Mesendoderm (in vitro differentiated cells): ENCODE measurements at regions not wholly inside any gene's neighbourhood (a gene's known extent, or its start where the extent isn't known, plus 50 kb on each side); places are given as distances from the start of the nearest gene placed in this dataset.
A peak's percentile ranks its signal among the peaks of the same experiment; 100 is the strongest.

Experiments used
- DNase-seq: peaks from one replicate; pipeline ENCODE4 v3.0.0; 2013
- H2AK5ac ChIP-seq: 2 replicates; pipeline ENCODE4 v1.6.1; 2013; ENCODE audit warnings: low read length, inconsistent platforms
- H2BK120ac ChIP-seq: 2 replicates; pipeline ENCODE4 v1.6.1; 2013; ENCODE audit warnings: low read depth, mild to moderate bottlenecking, low read length, moderate library complexity, mixed read lengths
- H2BK15ac ChIP-seq: replicated peaks from 2 replicates; pipeline ENCODE4 v1.6.1; 2013; ENCODE audit warnings: low read depth, mild to moderate bottlenecking, moderate library complexity
- H2BK5ac ChIP-seq: 2 replicates; pipeline ENCODE4 v1.6.1; 2013; ENCODE audit warnings: low read length, inconsistent platforms
- H3K18ac ChIP-seq: 2 replicates; pipeline ENCODE4 v1.6.1; 2013; ENCODE audit warnings: mild to moderate bottlenecking, low read length, mixed read lengths
- H3K23ac ChIP-seq: one replicate; pipeline ENCODE4 v1.6.1; 2013; ENCODE audit warnings: low read length
- H3K27ac ChIP-seq: 2 replicates; pipeline ENCODE4 v1.5.1; 2013; ENCODE audit warnings: low read depth, mild to moderate bottlenecking, inconsistent platforms, low read length, moderate library complexity
- H3K27me3 ChIP-seq: 2 replicates; pipeline ENCODE4 v1.6.1; 2013; ENCODE audit warnings: low read length, control low read depth, mild to moderate bottlenecking, inconsistent platforms; ENCODE audit not compliant: insufficient read depth, poor library complexity
- H3K36me3 ChIP-seq: 2 replicates; pipeline ENCODE4 v1.6.1; 2013; ENCODE audit warnings: low read length, inconsistent platforms; ENCODE audit not compliant: control insufficient read depth, insufficient read depth
- H3K4ac ChIP-seq: one replicate; pipeline ENCODE4 v1.6.1; 2013; ENCODE audit warnings: low read depth, mild to moderate bottlenecking, low read length, moderate library complexity
- H3K4me1 ChIP-seq: 2 replicates; pipeline ENCODE4 v1.6.1; 2013; ENCODE audit warnings: low read depth, low read length, inconsistent platforms; ENCODE audit not compliant: control insufficient read depth
- H3K4me2 ChIP-seq: 2 replicates; pipeline ENCODE4 v1.6.1; 2013; ENCODE audit warnings: low read length
- H3K4me3 ChIP-seq: 2 replicates; pipeline ENCODE4 v1.5.1; 2013; ENCODE audit warnings: mild to moderate bottlenecking, low read length
- H3K56ac ChIP-seq: one replicate; pipeline ENCODE4 v1.6.1; 2013; ENCODE audit warnings: low read length
- H3K79me1 ChIP-seq: 2 replicates; pipeline ENCODE4 v1.6.1; 2013; ENCODE audit warnings: low read length, inconsistent platforms
- H3K79me2 ChIP-seq: 2 replicates; pipeline ENCODE4 v1.6.1; 2013; ENCODE audit warnings: mild to moderate bottlenecking, low read length; ENCODE audit not compliant: control insufficient read depth, insufficient read depth
- H3K9ac ChIP-seq: 2 replicates; pipeline ENCODE4 v1.6.1; 2013; ENCODE audit warnings: low read length, inconsistent platforms
- H4K5ac ChIP-seq: one replicate; pipeline ENCODE4 v1.6.1; 2013; ENCODE audit warnings: low read length
- H4K8ac ChIP-seq: one replicate; pipeline ENCODE4 v1.6.1; 2013; ENCODE audit warnings: low read depth, mild to moderate bottlenecking, control low read depth, low read length, moderate library complexity
- WGBS: extraction: QIAGEN DNeasy Blood & Tissue Kit; methylation state at CpG from one replicate; pipeline ENCODE4 v1.1.7; 2013; ENCODE audit warnings: low lambda C conversion rate, missing lambda C conversion rate; ENCODE audit not compliant: insufficient coverage; ENCODE audit errors: extremely low coverage; 5-methylcytosine and 5-hydroxymethylcytosine counted together

GRCh38 chr1:168414914-168415313 is 128.9 kb downstream of the XCL2 start:
- Histone ChIP-seq H3K79me1 (no peaks in the 10 kb centered on the region), H3K36me3 (no peaks in the 10 kb centered on the region), H3K4me2 (no peak overlapping the region), H3K23ac (no peak overlapping the region), H3K4ac (no peak overlapping the region), H3K56ac (no peak overlapping the region), H2AK5ac (no peak overlapping the region), H2BK120ac (no peak overlapping the region), H3K4me3 (no peak overlapping the region), H3K4me1 (no peaks in the 10 kb centered on the region), H3K79me2 (no peaks in the 10 kb centered on the region), H3K27me3 (no peaks in the 10 kb centered on the region), H2BK5ac (no peak overlapping the region), H3K18ac (no peak overlapping the region), H3K9ac (no peak overlapping the region), H2BK15ac (no peak overlapping the region), H4K5ac (no peak overlapping the region), H3K27ac (no peak overlapping the region), H4K8ac (no peak overlapping the region)
- no CpG with 5 or more reads among the region's 2 CpGs for WGBS
- no peak for DNase-seq

GRCh38 chr1:168410464-168410863 is 129.8 kb downstream of the TBX19 start:
- Histone ChIP-seq H3K4ac (no peak overlapping the region), H2BK15ac (no peak overlapping the region), H3K4me2 (no peak overlapping the region), H2AK5ac (no peak overlapping the region), H4K8ac (no peak overlapping the region), H3K79me2 (no peaks in the 10 kb centered on the region), H3K56ac (no peak overlapping the region), H3K4me1 (no peaks in the 10 kb centered on the region), H3K36me3 (no peaks in the 10 kb centered on the region), H3K9ac (no peak overlapping the region), H3K18ac (no peak overlapping the region), H3K79me1 (no peaks in the 10 kb centered on the region), H3K23ac (no peak overlapping the region), H2BK120ac (no peak overlapping the region), H3K27ac (no peak overlapping the region), H3K27me3 (no peaks in the 10 kb centered on the region), H2BK5ac (no peak overlapping the region), H4K5ac (no peak overlapping the region), H3K4me3 (no peak overlapping the region)
- no peak for DNase-seq
- no CpG with 5 or more reads among the region's 8 CpGs for WGBS

GRCh38 chr1:168408884-168409283 is 128.2 kb downstream of the TBX19 start:
- Histone ChIP-seq H3K9ac (no peak overlapping the region), H3K27ac (no peak overlapping the region)
- peak; percentile 65 for DNase-seq

GRCh38 chr1:168408539-168408865 is 127.8 kb downstream of the TBX19 start:
- Histone ChIP-seq H3K4me2 (no peak overlapping the region), H3K36me3 (no peaks in the 10 kb centered on the region), H3K23ac (no peak overlapping the region), H3K79me2 (no peaks in the 10 kb centered on the region), H2AK5ac (no peak overlapping the region), H2BK15ac (no peak overlapping the region), H2BK5ac (no peak overlapping the region), H3K27me3 (no peaks in the 10 kb centered on the region), H3K4me1 (no peaks in the 10 kb centered on the region), H3K79me1 (no peaks in the 10 kb centered on the region), H3K9ac (no peak overlapping the region), H3K56ac (no peak overlapping the region), H4K5ac (no peak overlapping the region), H3K18ac (no peak overlapping the region), H2BK120ac (no peak overlapping the region), H3K4me3 (no peak overlapping the region), H4K8ac (no peak overlapping the region), H3K27ac (no peak overlapping the region), H3K4ac (no peak overlapping the region)
- peak; percentile 84 for DNase-seq
- WGBS: no CpG with 5 or more reads among the region's 3 CpGs

More at GRCh38 chr1:168408884-168409283, 128.2 kb downstream of the TBX19 start:
- H3K4ac ChIP-seq: no peak overlapping the region
- H3K56ac ChIP-seq: no peak overlapping the region
- H2AK5ac ChIP-seq: no peak overlapping the region
- no peak overlapping the region for H4K5ac ChIP-seq
- H3K4me3 ChIP-seq: no peak overlapping the region
- H2BK15ac ChIP-seq: no peak overlapping the region
- H3K4me2 ChIP-seq: no peak overlapping the region
- no peaks in the 10 kb centered on the region for H3K79me2 ChIP-seq
- no peak overlapping the region for H2BK120ac ChIP-seq
- no peaks in the 10 kb centered on the region for H3K79me1 ChIP-seq
- H3K23ac ChIP-seq: no peak overlapping the region
- no peaks in the 10 kb centered on the region for H3K27me3 ChIP-seq
- WGBS: no CpG with 5 or more reads among the region's 3 CpGs
- no peak overlapping the region for H4K8ac ChIP-seq
- no peak overlapping the region for H3K18ac ChIP-seq
- H3K4me1 ChIP-seq: no peaks in the 10 kb centered on the region
- no peaks in the 10 kb centered on the region for H3K36me3 ChIP-seq
- no peak overlapping the region for H2BK5ac ChIP-seq

GRCh38 chr1:168407832-168408538 is 127.3 kb downstream of the TBX19 start:
- no peak overlapping the region for H2AK5ac ChIP-seq
- H3K56ac ChIP-seq: no peak overlapping the region
- DNase-seq: no peak
- H3K9ac ChIP-seq: no peak overlapping the region
- no peaks in the 10 kb centered on the region for H3K79me2 ChIP-seq
- no peak overlapping the region for H3K4me3 ChIP-seq
- H2BK5ac ChIP-seq: no peak overlapping the region
- H2BK15ac ChIP-seq: no peak overlapping the region
- H3K27ac ChIP-seq: no peak overlapping the region
- no peaks in the 10 kb centered on the region for H3K79me1 ChIP-seq
- no peak overlapping the region for H4K5ac ChIP-seq
- no peak overlapping the region for H3K18ac ChIP-seq
- no peak overlapping the region for H3K4me2 ChIP-seq
- no peaks in the 10 kb centered on the region for H3K36me3 ChIP-seq
- H3K27me3 ChIP-seq: no peaks in the 10 kb centered on the region
- H2BK120ac ChIP-seq: no peak overlapping the region
- H3K4me1 ChIP-seq: no peaks in the 10 kb centered on the region
- whole genome bisulfite sequencing: no CpG with 5 or more reads among the region's 1 CpG
- H3K4ac ChIP-seq: no peak overlapping the region
- no peak overlapping the region for H3K23ac ChIP-seq
- no peak overlapping the region for H4K8ac ChIP-seq

GRCh38 chr1:168405906-168406549 is 125.4 kb downstream of the TBX19 start:
- Histone ChIP-seq H3K4me3 (no peak overlapping the region), H3K18ac (no peak overlapping the region), H2BK15ac (no peak overlapping the region), H3K23ac (no peak overlapping the region), H2BK5ac (no peak overlapping the region), H3K27me3 (no peaks in the 10 kb centered on the region), H4K8ac (no peak overlapping the region), H2BK120ac (no peak overlapping the region), H4K5ac (no peak overlapping the region), H3K4me2 (no peak overlapping the region), H3K9ac (no peak overlapping the region), H3K56ac (no peak overlapping the region), H3K36me3 (no peaks in the 10 kb centered on the region), H3K27ac (no peak overlapping the region), H3K4ac (no peak overlapping the region), H3K4me1 (no peaks in the 10 kb centered on the region), H3K79me2 (no peaks in the 10 kb centered on the region), H3K79me1 (no peaks in the 10 kb centered on the region), H2AK5ac (no peak overlapping the region)
- DNase-seq: no peak
- WGBS: no CpG with 5 or more reads among the region's 3 CpGs
